DND-41 (cell line): ENCODE measurements at regions not wholly inside any gene's neighbourhood (a gene's known extent, or its start where the extent isn't known, plus 50 kb on each side); places are given as distances from the start of the nearest gene placed in this dataset.
"Not testable (repeated sequence)": the region's sequence is repeated elsewhere in the genome, so short reads cannot be mapped to it uniquely, and the experiment has no call there.

Source experiments
- ATAC-seq: fragments of 200-7000 bp; cut with Tn5 transposase; 3 replicates; pipeline ENCODE4 v1.9.1; 2021; ENCODE audit warnings: low read depth; ENCODE audit not compliant: insufficient read depth
- DNase-seq: peaks from one replicate; pipeline ENCODE4 v3.0.0-alpha.2; 2020
- H2AFZ ChIP-seq: 2 replicates; pipeline ENCODE4 v1.6.0; 2012; ENCODE audit warnings: low read depth, low read length
- H3K27ac ChIP-seq: 2 replicates; pipeline ENCODE4 v1.5.1; 2012; ENCODE audit warnings: low read length, inconsistent platforms
- H3K27me3 ChIP-seq: fragments of 200-600 bp; sonication (generic); 2 replicates; pipeline ENCODE4 v1.6.0; 2012; ENCODE audit warnings: low read length, mild to moderate bottlenecking, inconsistent platforms; ENCODE audit not compliant: insufficient read depth, poor library complexity
- H3K36me3 ChIP-seq: 2 replicates; pipeline ENCODE4 v1.5.1; 2012; ENCODE audit warnings: low read length, inconsistent platforms; ENCODE audit not compliant: insufficient read depth
- H3K4me1 ChIP-seq: 2 replicates; pipeline ENCODE4 v1.5.1; 2012; ENCODE audit warnings: mild to moderate bottlenecking, low read length; ENCODE audit not compliant: insufficient read depth
- H3K4me2 ChIP-seq: 2 replicates; pipeline ENCODE4 v1.6.0; 2012; ENCODE audit warnings: mild to moderate bottlenecking, moderate library complexity, low read length, inconsistent platforms; ENCODE audit not compliant: insufficient read depth
- H3K4me3 ChIP-seq, 2 experiments: fragments of 200-600 bp in 1 of 2; shearing (Covaris generic) in 1 of 2; 2 replicates each; pipeline ENCODE4 v1.5.1; 2012 to 2016; ENCODE audit warnings: inconsistent platforms in 2 of 2, low read length in 2 of 2, mild to moderate bottlenecking in 2 of 2, low read depth in 1 of 2, moderate library complexity in 1 of 2
- H3K79me2 ChIP-seq: 2 replicates; pipeline ENCODE4 v1.6.0; 2012; ENCODE audit warnings: low read length, inconsistent platforms; ENCODE audit not compliant: insufficient read depth
- H3K9ac ChIP-seq: 2 replicates; pipeline ENCODE4 v1.6.0; 2012; ENCODE audit warnings: low read depth, mild to moderate bottlenecking, inconsistent platforms, low read length, moderate library complexity
- H3K9me3 ChIP-seq: 2 replicates; pipeline ENCODE4 v1.5.1; 2012; ENCODE audit warnings: low read length, moderate library complexity, mild to moderate bottlenecking, inconsistent platforms; ENCODE audit not compliant: insufficient read depth, severe bottlenecking
- H4K20me1 ChIP-seq: 2 replicates; pipeline ENCODE4 v1.6.0; 2012; ENCODE audit warnings: low read length; ENCODE audit not compliant: insufficient read depth
- EZH2 ChIP-seq: IDR thresholded peaks from 3 replicates; pipeline ENCODE4 v1.6.1; 2012; ENCODE audit warnings: borderline replicate concordance, low read depth, mild to moderate bottlenecking, moderate library complexity, low read length, inconsistent platforms; ENCODE audit not compliant: severe bottlenecking
- TF ChIP-seq, protein P1 (sequence below): IDR thresholded peaks from 2 replicates; pipeline ENCODE4 v1.5.1; 2012; ENCODE audit warnings: borderline replicate concordance, low read length, moderate library complexity, mild to moderate bottlenecking; ENCODE audit not compliant: poor library complexity, severe bottlenecking; ENCODE audit errors: extremely low read depth

DNA sequence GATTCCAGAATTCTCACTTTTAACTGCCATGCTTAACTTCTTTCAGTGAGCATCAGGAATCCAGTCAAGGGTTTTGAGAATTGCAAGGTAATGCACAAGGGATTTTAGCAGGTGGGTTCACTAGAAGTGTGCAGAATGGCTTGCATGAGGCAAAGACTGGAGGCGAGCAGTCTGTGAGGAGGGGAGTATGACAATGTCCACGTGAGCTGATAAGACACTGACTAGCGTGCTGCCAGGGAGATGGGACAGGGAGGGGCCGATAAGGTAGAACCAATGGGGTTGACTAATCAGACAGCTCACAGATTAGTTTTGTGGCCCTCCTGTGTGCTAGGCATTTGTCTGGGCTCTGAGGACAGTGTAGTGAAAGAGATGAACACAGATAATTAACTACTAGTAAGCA is 102.0 kb upstream of the DAZL start:
- no peaks in the 10 kb centered on the region for H3K4me1 ChIP-seq
- TF ChIP-seq, protein P1, sequence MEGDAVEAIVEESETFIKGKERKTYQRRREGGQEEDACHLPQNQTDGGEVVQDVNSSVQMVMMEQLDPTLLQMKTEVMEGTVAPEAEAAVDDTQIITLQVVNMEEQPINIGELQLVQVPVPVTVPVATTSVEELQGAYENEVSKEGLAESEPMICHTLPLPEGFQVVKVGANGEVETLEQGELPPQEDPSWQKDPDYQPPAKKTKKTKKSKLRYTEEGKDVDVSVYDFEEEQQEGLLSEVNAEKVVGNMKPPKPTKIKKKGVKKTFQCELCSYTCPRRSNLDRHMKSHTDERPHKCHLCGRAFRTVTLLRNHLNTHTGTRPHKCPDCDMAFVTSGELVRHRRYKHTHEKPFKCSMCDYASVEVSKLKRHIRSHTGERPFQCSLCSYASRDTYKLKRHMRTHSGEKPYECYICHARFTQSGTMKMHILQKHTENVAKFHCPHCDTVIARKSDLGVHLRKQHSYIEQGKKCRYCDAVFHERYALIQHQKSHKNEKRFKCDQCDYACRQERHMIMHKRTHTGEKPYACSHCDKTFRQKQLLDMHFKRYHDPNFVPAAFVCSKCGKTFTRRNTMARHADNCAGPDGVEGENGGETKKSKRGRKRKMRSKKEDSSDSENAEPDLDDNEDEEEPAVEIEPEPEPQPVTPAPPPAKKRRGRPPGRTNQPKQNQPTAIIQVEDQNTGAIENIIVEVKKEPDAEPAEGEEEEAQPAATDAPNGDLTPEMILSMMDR = no peak
- TF ChIP-seq EZH2 = no peak
- H3K9ac ChIP-seq = no peak overlapping the region
- H3K79me2 ChIP-seq = no peaks in the 10 kb centered on the region
- ATAC-seq (no peak), DNase-seq (no peak)
- H3K4me3 ChIP-seq = no peak overlapping the region
- H3K27ac ChIP-seq = no peak overlapping the region
- no peak overlapping the region for H3K4me2 ChIP-seq
- no peak overlapping the region for H2AFZ ChIP-seq
- no peaks in the 10 kb centered on the region for H3K27me3 ChIP-seq
- H4K20me1 ChIP-seq = no peaks in the 10 kb centered on the region
- no peaks in the 10 kb centered on the region for H3K36me3 ChIP-seq
- H3K9me3 ChIP-seq = no peaks in the 10 kb centered on the region

DNA sequence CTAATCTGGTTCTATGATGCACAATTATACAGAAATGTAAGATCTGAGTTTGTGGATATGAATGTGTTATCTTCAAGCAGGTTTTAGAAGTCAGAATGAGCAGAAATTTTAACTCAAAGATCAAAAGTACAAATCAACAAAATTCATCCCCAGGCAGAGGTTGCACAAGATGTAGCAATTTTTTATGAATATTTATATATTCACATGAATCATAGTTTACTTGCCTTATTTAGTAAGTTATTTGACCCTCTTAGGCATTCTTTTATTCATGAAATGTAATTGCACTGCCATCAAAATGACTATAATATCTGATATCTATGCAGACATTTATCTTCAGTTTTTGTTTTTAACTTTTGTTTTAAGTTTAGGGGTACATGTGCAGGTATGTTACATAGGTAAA is 103.1 kb upstream of the DAZL start:
- Histone ChIP-seq H3K27me3 (no peaks in the 10 kb centered on the region), H3K79me2 (no peaks in the 10 kb centered on the region), H3K4me3 (no peak overlapping the region), H4K20me1 (no peaks in the 10 kb centered on the region), H3K27ac (no peak overlapping the region), H3K36me3 (no peaks in the 10 kb centered on the region), H3K9me3 (peaks cover 2% of the 10 kb centered on the region), H3K4me1 (no peaks in the 10 kb centered on the region), H3K4me2 (no peak overlapping the region), H2AFZ (no peak overlapping the region), H3K9ac (no peak overlapping the region)
- TF ChIP-seq EZH2 = no peak
- TF ChIP-seq, protein P1 = no peak
- DNase-seq (no peak), ATAC-seq (no peak)

DNA sequence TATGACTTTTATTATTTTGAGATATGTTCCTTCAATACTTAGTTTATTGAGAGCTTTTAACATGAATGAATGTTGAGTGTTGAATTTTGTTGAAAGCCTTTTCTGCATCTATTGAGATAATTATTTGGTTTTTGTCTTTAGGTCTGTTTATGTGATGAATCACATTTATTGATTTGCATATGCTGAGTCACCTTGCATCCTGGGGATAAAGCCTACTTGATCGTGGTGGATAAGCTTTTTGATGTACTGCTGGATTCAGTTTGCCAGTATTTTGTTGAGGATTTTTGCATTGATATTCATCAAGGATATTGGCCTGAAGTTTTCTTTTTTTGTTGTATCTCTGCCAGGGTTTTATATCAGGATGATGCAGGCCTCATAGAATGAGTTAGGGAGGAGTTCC is 106.5 kb upstream of the DAZL start:
- ATAC-seq, H3K4me1 ChIP-seq, H3K4me2 ChIP-seq, H3K36me3 ChIP-seq, H3K27me3 ChIP-seq, H3K79me2 ChIP-seq, DNase-seq, H3K4me3 ChIP-seq, H3K9ac ChIP-seq, H3K27ac ChIP-seq, H4K20me1 ChIP-seq, H2AFZ ChIP-seq: not testable (repeated sequence)
- peaks cover 14% of the 10 kb centered on the region for H3K9me3 ChIP-seq

GRCh38 chr3:16715281-16715680 is 110.1 kb upstream of the DAZL start:
- H3K79me2 ChIP-seq = no peaks in the 10 kb centered on the region
- peaks cover 14% of the 10 kb centered on the region for H3K9me3 ChIP-seq
- ATAC-seq (no peak), DNase-seq (no peak)
- no peak overlapping the region for H3K27ac ChIP-seq
- no peak for TF ChIP-seq EZH2
- TF ChIP-seq, protein P1 = no peak
- H3K27me3 ChIP-seq = no peaks in the 10 kb centered on the region
- H3K4me1 ChIP-seq = no peaks in the 10 kb centered on the region
- no peaks in the 10 kb centered on the region for H3K36me3 ChIP-seq
- H3K4me2 ChIP-seq = no peak overlapping the region
- H2AFZ ChIP-seq = no peak overlapping the region
- H3K9ac ChIP-seq = no peak overlapping the region
- no peaks in the 10 kb centered on the region for H4K20me1 ChIP-seq
- H3K4me3 ChIP-seq = no peak overlapping the region
